ENCODE measurements at regions not wholly inside any gene's neighbourhood (a gene's known extent, or its start where the extent isn't known, plus 50 kb on each side); places are given as distances from the start of the nearest gene placed in this dataset.

- Histone ChIP-seq H3K27ac (no peak overlapping the region), H3K36me3 (no peaks in the 10 kb centered on the region), H3K27me3 (no peaks in the 10 kb centered on the region), H3K4me1 (no peaks in the 10 kb centered on the region), H3K4me3 (no peak overlapping the region), H3K9me3 (peaks cover 0 to 12% of the 10 kb centered on the region in 2 donors)
- intact Hi-C loops (cut with DNase I; ENCODE audit: low total_unique reads) = no loop called here
- no peak for DNase-seq
- TF ChIP-seq POLR2A (IDR thresholded peaks at IDR 0.05) = no peak
- TF ChIP-seq, protein P1, sequence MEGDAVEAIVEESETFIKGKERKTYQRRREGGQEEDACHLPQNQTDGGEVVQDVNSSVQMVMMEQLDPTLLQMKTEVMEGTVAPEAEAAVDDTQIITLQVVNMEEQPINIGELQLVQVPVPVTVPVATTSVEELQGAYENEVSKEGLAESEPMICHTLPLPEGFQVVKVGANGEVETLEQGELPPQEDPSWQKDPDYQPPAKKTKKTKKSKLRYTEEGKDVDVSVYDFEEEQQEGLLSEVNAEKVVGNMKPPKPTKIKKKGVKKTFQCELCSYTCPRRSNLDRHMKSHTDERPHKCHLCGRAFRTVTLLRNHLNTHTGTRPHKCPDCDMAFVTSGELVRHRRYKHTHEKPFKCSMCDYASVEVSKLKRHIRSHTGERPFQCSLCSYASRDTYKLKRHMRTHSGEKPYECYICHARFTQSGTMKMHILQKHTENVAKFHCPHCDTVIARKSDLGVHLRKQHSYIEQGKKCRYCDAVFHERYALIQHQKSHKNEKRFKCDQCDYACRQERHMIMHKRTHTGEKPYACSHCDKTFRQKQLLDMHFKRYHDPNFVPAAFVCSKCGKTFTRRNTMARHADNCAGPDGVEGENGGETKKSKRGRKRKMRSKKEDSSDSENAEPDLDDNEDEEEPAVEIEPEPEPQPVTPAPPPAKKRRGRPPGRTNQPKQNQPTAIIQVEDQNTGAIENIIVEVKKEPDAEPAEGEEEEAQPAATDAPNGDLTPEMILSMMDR (IDR thresholded peaks at IDR 0.05) = no peak
Observed at GRCh38 chr3:87145553-87145952, 81.6 kb upstream of the CHMP2B start.

GRCh38 chr3:87136066-87136596, 91.0 kb upstream of the CHMP2B start:
- TF ChIP-seq, protein P1 (IDR thresholded peaks at IDR 0.05) = no peak
- TF ChIP-seq POLR2A (IDR thresholded peaks at IDR 0.05) = no peak
- no peak overlapping the region for H3K4me3 ChIP-seq

DNA sequence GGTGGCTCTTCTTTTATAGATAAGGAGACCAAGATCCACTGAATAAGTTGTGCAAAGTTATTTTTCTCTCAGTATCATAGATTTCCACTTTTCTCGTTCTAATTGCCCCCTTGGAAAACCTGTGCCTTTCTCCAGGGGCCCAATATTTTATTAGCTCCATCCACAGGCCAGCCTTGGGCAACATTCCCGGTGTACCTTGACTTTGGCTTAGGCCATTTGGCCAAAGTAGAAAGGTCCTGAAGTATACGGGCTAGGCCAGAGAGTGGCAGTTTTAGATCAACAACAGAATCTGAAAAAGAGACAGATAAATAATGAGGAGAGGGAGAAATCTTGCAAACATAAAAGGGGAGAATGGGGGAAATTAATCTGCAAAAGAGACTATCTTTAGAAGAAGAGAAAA, 91.7 kb upstream of the CHMP2B start:
- no peaks in the 10 kb centered on the region for H3K4me1 ChIP-seq
- H3K27me3 ChIP-seq = no peaks in the 10 kb centered on the region
- H3K36me3 ChIP-seq = no peaks in the 10 kb centered on the region
- TF ChIP-seq POLR2A (IDR thresholded peaks at IDR 0.05) = no peak
- TF ChIP-seq, protein P1 (IDR thresholded peaks at IDR 0.05) = no peak
- no peak for DNase-seq
- intact Hi-C loops (cut with DNase I; ENCODE audit: low total_unique reads) = no loop called here
- H3K27ac ChIP-seq = no peak overlapping the region
- no peaks in the 10 kb centered on the region for H3K9me3 ChIP-seq
- H3K4me3 ChIP-seq = no peak overlapping the region

More at GRCh38 chr3:87136066-87136596, 91.0 kb upstream of the CHMP2B start:
- no peaks in the 10 kb centered on the region for H3K36me3 ChIP-seq
- H3K4me1 ChIP-seq = no peaks in the 10 kb centered on the region
- no peak for DNase-seq
- no peaks in the 10 kb centered on the region for H3K27me3 ChIP-seq
- H3K27ac ChIP-seq = no peak overlapping the region
- intact Hi-C loops (cut with DNase I; ENCODE audit: low total_unique reads) = no loop called here
- H3K9me3 ChIP-seq = peaks cover 0 to 3% of the 10 kb centered on the region in 2 donors

DNA sequence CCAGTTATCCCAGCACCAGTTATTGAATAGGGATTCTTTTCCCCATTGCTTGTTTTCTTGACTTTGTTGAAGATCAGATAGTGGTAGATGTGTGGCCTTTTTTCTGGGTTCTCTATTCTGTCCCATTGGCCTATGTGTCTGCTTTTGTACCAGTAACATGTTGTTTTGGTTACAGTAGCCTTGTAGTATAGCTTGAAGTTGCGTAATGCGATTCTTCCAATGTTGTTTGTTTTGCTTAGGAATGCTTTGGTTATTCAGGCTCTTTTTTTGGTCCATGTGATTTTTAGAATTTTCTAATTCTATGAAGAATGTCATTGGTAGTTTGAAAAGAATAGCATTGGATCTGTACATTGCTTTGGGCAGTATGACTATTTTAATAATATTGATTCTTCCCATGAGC, 94.3 kb upstream of the CHMP2B start:
- Histone ChIP-seq H3K27me3 (no peaks in the 10 kb centered on the region), H3K9me3 (no peaks in the 10 kb centered on the region), H3K36me3 (no peaks in the 10 kb centered on the region), H3K4me3 (no peak overlapping the region), H3K4me1 (no peaks in the 10 kb centered on the region), H3K27ac (no peak overlapping the region)
- intact Hi-C loops (cut with DNase I; ENCODE audit: low total_unique reads) = no loop called here
- no peak for DNase-seq
- TF ChIP-seq POLR2A (IDR thresholded peaks at IDR 0.05) = no peak
- TF ChIP-seq, protein P1 (IDR thresholded peaks at IDR 0.05) = no peak

GRCh38 chr3:87128006-87128405, 99.1 kb upstream of the CHMP2B start:
- no peak overlapping the region for H3K27ac ChIP-seq
- no peaks in the 10 kb centered on the region for H3K36me3 ChIP-seq
- H3K4me1 ChIP-seq = no peaks in the 10 kb centered on the region
- H3K9me3 ChIP-seq = no peaks in the 10 kb centered on the region
- no peak overlapping the region for H3K4me3 ChIP-seq
- no peaks in the 10 kb centered on the region for H3K27me3 ChIP-seq
- no peak for DNase-seq
- TF ChIP-seq, protein P1 (IDR thresholded peaks at IDR 0.05) = no peak
- no peak for TF ChIP-seq POLR2A (IDR thresholded peaks at IDR 0.05)
- intact Hi-C loops (cut with DNase I; ENCODE audit: low total_unique reads) = no loop called here
